ENCODE measurements at regions not wholly inside any gene's neighbourhood (a gene's known extent, or its start where the extent isn't known, plus 50 kb on each side); places are given as distances from the start of the nearest gene placed in this dataset.
"Not testable (repeated sequence)": the region's sequence is repeated elsewhere in the genome, so short reads cannot be mapped to it uniquely, and the experiment has no call there.

GRCh38 chr15:84111575-84111974, 124.0 kb upstream of the GOLGA6L4 start:
- H2AFZ ChIP-seq (ENCODE audit: low read length) = no peak overlapping the region
- H3K27me3 ChIP-seq (ENCODE audit: insufficient read depth, low read length, poor library complexity, severe bottlenecking) = no peaks in the 10 kb centered on the region
- H3K36me3 ChIP-seq (ENCODE audit: insufficient read depth, low read length) = no peaks in the 10 kb centered on the region
- no peaks in the 10 kb centered on the region for H3K79me2 ChIP-seq (ENCODE audit: insufficient read depth, low read length)
- no peak overlapping the region for H3K4me3 ChIP-seq (ENCODE audit: low read length, poor library complexity, severe bottlenecking)
- TF ChIP-seq EZH2phosphoT487 (IDR thresholded peaks at IDR 0.05; ENCODE audit: borderline replicate concordance) (no peak), CTCF (conservative IDR thresholded peaks at IDR 0.05; ENCODE audit: low read length) (no peak)
- H3K9me3 ChIP-seq (ENCODE audit: insufficient read depth, low read depth, low read length) = no peaks in the 10 kb centered on the region
- no peak overlapping the region for H3K4me2 ChIP-seq (ENCODE audit: low read depth, low read length, poor library complexity, severe bottlenecking)
- H3K9me2 ChIP-seq (replicated peaks; ENCODE audit: low read depth, low read length) = no peaks in the 10 kb centered on the region
- H3K4me1 ChIP-seq (ENCODE audit: insufficient read depth, low read length, poor library complexity, severe bottlenecking) = no peaks in the 10 kb centered on the region
- H3F3A ChIP-seq (ENCODE audit: low read depth) = no peaks in the 10 kb centered on the region
- H3K9ac ChIP-seq (ENCODE audit: low read depth, low read length, poor library complexity, severe bottlenecking) = no peak overlapping the region
- H4K20me1 ChIP-seq (ENCODE audit: insufficient read depth, low read length, poor library complexity, severe bottlenecking) = no peaks in the 10 kb centered on the region

GRCh38 chr15:84112025-84112424, 123.5 kb upstream of the GOLGA6L4 start:
- Histone ChIP-seq H3K9me2 (replicated peaks; ENCODE audit: low read depth, low read length) (no peaks in the 10 kb centered on the region), H3K36me3 (ENCODE audit: insufficient read depth, low read length) (no peaks in the 10 kb centered on the region), H4K20me1 (ENCODE audit: insufficient read depth, low read length, poor library complexity, severe bottlenecking) (no peaks in the 10 kb centered on the region), H3K4me1 (ENCODE audit: insufficient read depth, low read length, poor library complexity, severe bottlenecking) (no peaks in the 10 kb centered on the region), H3K27me3 (ENCODE audit: insufficient read depth, low read length, poor library complexity, severe bottlenecking) (no peaks in the 10 kb centered on the region), H2AFZ (ENCODE audit: low read length) (no peak overlapping the region), H3K9me3 (ENCODE audit: insufficient read depth, low read depth, low read length) (no peaks in the 10 kb centered on the region), H3K79me2 (ENCODE audit: insufficient read depth, low read length) (no peaks in the 10 kb centered on the region), H3F3A (ENCODE audit: low read depth) (no peaks in the 10 kb centered on the region), H3K4me2 (ENCODE audit: low read depth, low read length, poor library complexity, severe bottlenecking) (no peak overlapping the region), H3K4me3 (ENCODE audit: low read length, poor library complexity, severe bottlenecking) (no peak overlapping the region), H3K9ac (ENCODE audit: low read depth, low read length, poor library complexity, severe bottlenecking) (no peak overlapping the region)
- TF ChIP-seq CTCF (conservative IDR thresholded peaks at IDR 0.05; ENCODE audit: low read length) (no peak), EZH2phosphoT487 (IDR thresholded peaks at IDR 0.05; ENCODE audit: borderline replicate concordance) (no peak)

- H3K27me3 ChIP-seq (ENCODE audit: insufficient read depth, low read length, poor library complexity, severe bottlenecking) = no peaks in the 10 kb centered on the region
- no peak for TF ChIP-seq CTCF (conservative IDR thresholded peaks at IDR 0.05; ENCODE audit: low read length)
- no peak for TF ChIP-seq EZH2phosphoT487 (IDR thresholded peaks at IDR 0.05; ENCODE audit: borderline replicate concordance)
- H4K20me1 ChIP-seq (ENCODE audit: insufficient read depth, low read length, poor library complexity, severe bottlenecking) = no peaks in the 10 kb centered on the region
- no peaks in the 10 kb centered on the region for H3K9me3 ChIP-seq (ENCODE audit: insufficient read depth, low read depth, low read length)
- H3K36me3 ChIP-seq (ENCODE audit: insufficient read depth, low read length) = no peaks in the 10 kb centered on the region
- no peaks in the 10 kb centered on the region for H3K9me2 ChIP-seq (replicated peaks; ENCODE audit: low read depth, low read length)
- no peak overlapping the region for H3K4me2 ChIP-seq (ENCODE audit: low read depth, low read length, poor library complexity, severe bottlenecking)
- H3K9ac ChIP-seq (ENCODE audit: low read depth, low read length, poor library complexity, severe bottlenecking) = no peak overlapping the region
- no peak overlapping the region for H2AFZ ChIP-seq (ENCODE audit: low read length)
- no peak overlapping the region for H3K4me3 ChIP-seq (ENCODE audit: low read length, poor library complexity, severe bottlenecking)
- no peaks in the 10 kb centered on the region for H3K79me2 ChIP-seq (ENCODE audit: insufficient read depth, low read length)
- no peaks in the 10 kb centered on the region for H3K4me1 ChIP-seq (ENCODE audit: insufficient read depth, low read length, poor library complexity, severe bottlenecking)
- no peaks in the 10 kb centered on the region for H3F3A ChIP-seq (ENCODE audit: low read depth)
Measured at GRCh38 chr15:84113919-84114318, 121.7 kb upstream of the GOLGA6L4 start.

- H3K4me2 ChIP-seq (ENCODE audit: low read depth, low read length, poor library complexity, severe bottlenecking); H3K4me3 ChIP-seq (ENCODE audit: low read length, poor library complexity, severe bottlenecking); H3K27me3 ChIP-seq (ENCODE audit: insufficient read depth, low read length, poor library complexity, severe bottlenecking); H3K4me1 ChIP-seq (ENCODE audit: insufficient read depth, low read length, poor library complexity, severe bottlenecking); H3K9me2 ChIP-seq (replicated peaks; ENCODE audit: low read depth, low read length); H3K9me3 ChIP-seq (ENCODE audit: insufficient read depth, low read depth, low read length); H2AFZ ChIP-seq (ENCODE audit: low read length); H3K79me2 ChIP-seq (ENCODE audit: insufficient read depth, low read length); H3K9ac ChIP-seq (ENCODE audit: low read depth, low read length, poor library complexity, severe bottlenecking); H4K20me1 ChIP-seq (ENCODE audit: insufficient read depth, low read length, poor library complexity, severe bottlenecking); H3F3A ChIP-seq (ENCODE audit: low read depth); H3K36me3 ChIP-seq (ENCODE audit: insufficient read depth, low read length): not testable (repeated sequence)
Measured at GRCh38 chr15:84114680-84115079, 120.9 kb upstream of the GOLGA6L4 start.

Measured in Loucy (cell line).